HG03097 (cell line): ENCODE measurements at regions not wholly inside any gene's neighbourhood (a gene's known extent, or its start where the extent isn't known, plus 50 kb on each side); places are given as distances from the start of the nearest gene placed in this dataset.

Experiments used
- ATAC-seq: cut with Tn5 transposase; IDR thresholded peaks from one replicate; pipeline ENCODE4 v1.9.1; 2021; ENCODE audit not compliant: unreplicated experiment, low FRiP score

- ATAC-seq = no peak
These were observed 950.7 kb upstream of the PIK3C3 start for GRCh38 chr18:41004324-41004723.

GRCh38 chr18:40995529-40995928 lies 959.5 kb upstream of the PIK3C3 start:
- no peak for ATAC-seq

GRCh38 chr18:40993363-40993762 lies 961.7 kb upstream of the PIK3C3 start:
- no peak for ATAC-seq

- ATAC-seq = no peak
These were observed 967.5 kb upstream of the PIK3C3 start for GRCh38 chr18:40987581-40987980.

GRCh38 chr18:40985436-40985835 lies 969.6 kb upstream of the PIK3C3 start:
- ATAC-seq = no peak

GRCh38 chr18:40984856-40985255 lies 970.2 kb upstream of the PIK3C3 start:
- no peak for ATAC-seq

- no peak for ATAC-seq
These were observed 971.2 kb upstream of the PIK3C3 start for GRCh38 chr18:40983835-40984234.

GRCh38 chr18:40980171-40980570 lies 974.9 kb upstream of the PIK3C3 start:
- ATAC-seq = no peak

- no peak for ATAC-seq
These were observed 979.0 kb upstream of the PIK3C3 start for GRCh38 chr18:40976050-40976449.

- ATAC-seq = no peak
These were observed 980.6 kb upstream of the PIK3C3 start for GRCh38 chr18:40974448-40974847.

GRCh38 chr18:40962784-40963183 lies 992.2 kb upstream of the PIK3C3 start:
- no peak for ATAC-seq

- ATAC-seq = no peak
These were observed 997.4 kb upstream of the PIK3C3 start for GRCh38 chr18:40957533-40958070.

GRCh38 chr18:40956213-40956612 lies 998.8 kb upstream of the PIK3C3 start:
- ATAC-seq = no peak

- no peak for ATAC-seq
These were observed 999.7 kb upstream of the PIK3C3 start for GRCh38 chr18:40955351-40955750.

GRCh38 chr18:40949114-40949950 lies 1005.7 kb upstream of the PIK3C3 start:
- no peak for ATAC-seq

GRCh38 chr18:40944576-40944975 lies 1010.5 kb upstream of the PIK3C3 start:
- ATAC-seq = no peak

GRCh38 chr18:40939656-40940515 lies 1015.1 kb upstream of the PIK3C3 start:
- ATAC-seq = no peak

GRCh38 chr18:40938615-40939014 lies 1016.4 kb upstream of the PIK3C3 start:
- ATAC-seq = no peak

GRCh38 chr18:40937386-40937785 lies 1017.6 kb upstream of the PIK3C3 start:
- ATAC-seq = no peak

- ATAC-seq = no peak
These were observed 1019.6 kb upstream of the PIK3C3 start for GRCh38 chr18:40935423-40935822.

- ATAC-seq = no peak
These were observed 1022.2 kb upstream of the PIK3C3 start for GRCh38 chr18:40932862-40933261.
